Hippocampal formation (tissue), 2 donors: ENCODE measurements at regions not wholly inside any gene's neighbourhood (a gene's known extent, or its start where the extent isn't known, plus 50 kb on each side); places are given as distances from the start of the nearest gene placed in this dataset.
"Not testable (repeated sequence)": the region's sequence is repeated elsewhere in the genome, so short reads cannot be mapped to it uniquely, and the experiment has no call there.

Source experiments
- DNase-seq, 2 donors: peaks; one replicate each; lab custom pipeline; 2025; lab: John Stamatoyannopoulos, UW

DNA sequence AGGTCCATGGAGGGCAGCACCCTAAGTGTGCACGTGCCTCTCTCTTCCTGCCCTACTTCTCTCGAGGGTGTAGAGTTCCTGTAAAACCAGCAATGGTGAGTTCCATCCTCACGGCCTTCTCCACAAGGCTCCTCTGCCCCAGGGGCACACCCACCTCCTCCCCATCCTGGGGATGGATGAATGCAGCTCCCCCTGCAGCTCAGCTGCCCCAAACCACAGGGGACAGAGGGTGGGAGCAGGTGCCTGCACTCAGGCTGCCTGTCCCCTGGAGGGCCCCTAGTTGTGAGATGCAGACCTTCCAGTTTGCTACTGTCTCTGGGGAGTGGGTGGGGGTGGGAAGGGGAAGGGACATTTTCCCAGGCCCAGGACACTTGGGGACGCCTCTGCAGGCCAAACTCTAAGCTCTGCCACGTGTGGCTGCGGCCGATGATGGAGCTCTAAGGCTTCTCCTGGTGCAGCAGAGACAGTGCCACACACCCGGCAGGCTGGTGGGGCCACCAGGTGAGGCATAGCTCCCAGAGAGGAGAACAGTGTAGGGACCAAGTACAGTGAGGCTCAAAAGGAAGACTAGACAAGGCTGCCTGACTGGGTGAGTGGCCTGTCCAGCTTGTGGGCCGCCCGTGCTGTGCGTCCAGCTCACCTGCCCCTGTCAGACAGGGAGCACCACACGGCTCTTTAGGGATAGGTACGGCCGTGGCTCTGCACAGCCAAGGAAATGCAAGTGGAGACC lies 540.9 kb downstream of the TBC1D22A start:
- no peak for DNase-seq

DNA sequence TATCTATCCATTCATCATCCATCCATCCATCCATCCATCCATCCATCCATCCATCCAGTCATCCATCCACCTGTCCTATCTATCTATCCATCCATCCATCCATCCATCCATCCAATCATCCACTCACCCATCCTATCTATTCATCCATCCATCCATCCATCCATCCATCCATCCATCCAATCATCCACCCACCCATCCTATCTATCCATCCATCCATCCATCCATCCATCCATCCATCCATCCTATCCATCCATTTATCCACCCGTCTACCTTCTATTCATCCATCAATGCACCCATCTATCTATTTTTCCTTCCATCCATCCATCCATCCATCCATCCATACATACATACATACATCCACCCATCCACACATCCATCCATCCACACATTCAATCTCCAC lies 540.1 kb downstream of the TBC1D22A start:
- not testable (repeated sequence) for DNase-seq

DNA sequence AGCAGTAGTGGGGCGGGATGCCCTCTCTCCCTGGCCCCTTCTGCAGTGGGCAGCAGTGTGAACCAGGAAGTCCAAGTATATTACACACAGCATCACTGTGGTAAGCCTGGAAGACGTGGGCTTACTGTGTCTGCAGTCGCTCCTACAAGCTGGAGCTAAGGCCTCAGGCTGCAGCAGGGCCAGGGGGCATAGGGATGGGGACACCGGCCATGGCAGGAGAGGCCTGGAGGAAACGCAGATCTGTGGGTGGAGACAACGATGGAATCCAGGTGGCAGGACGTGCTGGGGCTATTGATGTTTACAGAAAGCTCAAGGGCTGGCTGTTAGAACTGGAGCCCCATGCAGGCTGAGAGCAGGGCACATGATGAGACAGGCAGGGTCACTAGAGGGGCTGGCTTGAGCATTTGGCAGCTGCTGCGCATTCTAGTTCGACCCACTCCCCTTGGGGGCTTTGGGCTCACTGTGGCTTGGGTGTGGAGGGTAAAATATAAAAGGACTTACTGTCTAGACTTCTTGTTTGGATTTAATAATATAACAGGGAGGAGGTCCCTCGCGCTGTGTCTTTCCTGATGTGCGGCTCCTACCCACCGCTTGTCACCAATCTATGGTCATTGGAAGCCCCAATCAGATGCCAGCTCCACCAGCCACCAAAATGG lies 539.5 kb downstream of the TBC1D22A start:
- no peak for DNase-seq

DNA sequence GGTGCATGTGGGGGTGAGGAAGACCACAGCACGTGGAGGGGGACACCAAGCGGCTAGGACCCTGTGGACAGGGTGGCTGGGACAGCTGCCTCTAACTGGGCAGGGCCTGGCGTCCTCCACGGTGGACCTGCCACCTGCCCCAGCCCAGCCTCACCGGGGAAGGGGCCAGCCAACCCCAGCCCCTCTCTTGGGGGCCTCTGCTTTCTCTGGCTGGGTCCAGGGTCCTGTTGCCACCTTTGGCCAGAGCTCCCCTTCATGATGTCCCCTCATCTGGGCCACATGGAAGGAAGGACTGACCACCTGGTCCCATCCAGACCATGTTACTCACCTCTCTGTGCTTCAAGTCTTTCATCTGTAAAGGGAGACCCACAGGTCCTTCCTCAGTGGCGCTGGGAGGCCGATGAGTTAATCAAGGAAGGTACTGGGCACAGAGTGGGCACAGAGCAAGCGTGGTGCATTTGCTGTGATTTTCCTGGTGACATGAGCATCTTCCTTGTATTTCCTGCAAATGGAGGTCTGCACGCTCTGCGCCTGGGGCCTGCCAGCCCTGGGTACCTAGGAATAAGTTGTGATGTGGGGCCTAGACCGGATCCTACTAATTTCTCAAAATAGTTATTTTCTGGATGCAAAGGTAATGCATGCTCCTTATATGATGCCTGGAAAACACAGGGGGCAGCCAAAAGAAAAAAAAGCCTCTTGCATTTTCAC lies 538.4 kb downstream of the TBC1D22A start:
- DNase-seq: no peak

DNA sequence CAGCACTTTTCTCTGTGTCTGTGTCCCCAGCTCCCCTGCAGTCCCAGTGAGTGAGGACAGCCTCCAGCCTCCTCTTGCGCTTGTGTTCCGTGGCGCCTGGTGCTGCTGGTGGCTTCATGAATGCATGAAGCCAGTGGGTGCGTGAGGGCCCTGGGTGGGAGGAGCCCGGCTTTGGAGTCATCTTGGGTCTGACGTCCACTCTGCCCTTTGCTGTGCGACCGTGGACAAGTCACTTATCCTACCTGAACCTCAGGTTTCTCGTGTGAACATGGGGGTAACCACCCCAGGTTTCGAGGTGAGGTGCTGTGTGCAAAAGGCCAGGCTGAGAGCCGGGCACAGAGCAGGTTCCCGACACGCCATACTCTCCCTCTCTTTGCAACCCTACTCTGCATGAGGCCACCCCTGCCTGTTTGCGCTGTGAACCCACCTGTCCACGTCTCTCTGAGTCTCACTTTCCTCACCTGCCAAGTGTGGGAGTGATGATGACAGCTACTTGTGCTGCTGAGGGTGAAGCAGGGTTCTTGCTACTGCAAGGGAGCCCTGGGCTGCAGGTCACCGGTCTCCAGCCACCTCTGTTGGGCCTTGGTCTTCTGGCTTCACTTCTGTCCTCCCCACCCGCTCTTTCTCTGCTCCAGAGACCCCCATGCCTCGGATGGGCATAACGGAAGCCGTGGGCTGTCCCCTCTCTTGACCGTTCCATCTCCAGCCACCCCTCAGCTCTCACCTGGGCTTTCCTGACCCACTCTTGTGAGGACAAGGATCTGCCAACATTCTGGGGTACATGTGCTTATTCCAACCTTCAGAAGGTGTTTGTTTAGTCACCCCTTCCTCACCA lies 537.6 kb downstream of the TBC1D22A start:
- no peak for DNase-seq

DNA sequence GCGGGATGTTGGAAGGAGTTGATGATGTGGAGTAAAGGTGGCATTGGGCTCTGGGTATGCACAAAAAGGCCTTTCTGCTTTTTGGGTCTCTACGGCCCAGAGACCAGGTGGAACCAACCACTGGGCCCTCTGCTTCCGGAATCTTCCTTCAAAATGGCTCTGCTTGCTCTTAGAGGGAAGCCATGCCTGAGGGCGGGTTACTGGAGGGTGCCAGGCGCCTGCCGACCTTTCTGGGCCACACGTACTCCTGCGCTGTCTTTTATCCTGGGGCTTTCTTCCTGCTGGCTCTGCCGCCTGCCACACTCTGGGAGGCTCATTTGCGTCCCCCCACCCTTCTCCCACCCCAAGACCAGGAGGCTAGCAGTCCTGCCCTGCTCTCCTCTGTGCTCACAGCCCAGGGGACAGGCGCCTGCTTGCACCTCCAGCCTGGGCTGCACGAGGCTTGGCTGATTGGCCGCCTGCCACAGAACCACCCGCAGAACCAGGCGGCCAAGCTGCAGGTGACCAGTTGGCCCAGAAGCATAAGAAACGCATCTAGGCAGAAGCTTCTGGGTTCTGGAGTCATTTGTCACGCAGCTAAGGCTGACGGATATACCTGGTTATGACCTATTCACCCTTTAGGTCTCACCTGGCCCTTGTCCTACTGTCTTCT lies 536.9 kb downstream of the TBC1D22A start:
- no peak for DNase-seq

DNA sequence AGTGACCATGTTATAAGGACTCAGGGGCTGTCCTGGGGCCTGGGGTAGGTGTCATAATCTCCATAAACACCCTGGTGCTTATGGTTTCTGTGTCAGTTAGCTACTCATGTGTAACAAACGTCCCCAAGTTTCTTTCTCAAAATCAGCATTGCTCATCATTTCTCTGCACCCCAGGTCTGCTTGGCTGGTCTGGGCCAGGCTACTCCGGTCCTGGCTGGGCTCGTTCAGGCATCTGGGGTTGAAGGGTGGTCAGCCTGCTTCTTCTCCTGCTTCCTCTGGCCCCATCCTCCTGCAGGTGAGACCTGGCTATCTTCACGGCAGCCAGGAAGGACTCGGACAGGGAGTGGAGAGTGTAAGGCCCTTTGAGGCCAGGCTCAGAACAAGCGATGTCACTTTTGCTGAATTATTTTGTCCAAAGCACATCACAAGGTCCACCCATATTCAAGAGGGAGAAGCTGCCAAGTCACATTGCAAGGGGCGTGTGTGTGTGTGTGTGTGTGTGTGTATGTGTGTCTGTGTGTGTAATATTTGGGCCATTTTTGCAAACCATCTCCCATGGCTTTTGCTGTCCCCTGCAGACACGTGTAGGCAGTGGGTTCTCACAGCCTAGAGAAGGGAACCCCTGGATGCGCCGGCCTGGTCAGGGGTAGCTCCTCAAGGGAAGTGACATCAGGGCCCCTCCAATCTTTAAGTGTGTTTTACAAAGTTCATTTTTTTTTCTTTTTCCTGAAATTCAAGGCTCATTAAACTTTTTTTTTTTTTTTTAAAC lies 535.8 kb downstream of the TBC1D22A start:
- DNase-seq: no peak

DNA sequence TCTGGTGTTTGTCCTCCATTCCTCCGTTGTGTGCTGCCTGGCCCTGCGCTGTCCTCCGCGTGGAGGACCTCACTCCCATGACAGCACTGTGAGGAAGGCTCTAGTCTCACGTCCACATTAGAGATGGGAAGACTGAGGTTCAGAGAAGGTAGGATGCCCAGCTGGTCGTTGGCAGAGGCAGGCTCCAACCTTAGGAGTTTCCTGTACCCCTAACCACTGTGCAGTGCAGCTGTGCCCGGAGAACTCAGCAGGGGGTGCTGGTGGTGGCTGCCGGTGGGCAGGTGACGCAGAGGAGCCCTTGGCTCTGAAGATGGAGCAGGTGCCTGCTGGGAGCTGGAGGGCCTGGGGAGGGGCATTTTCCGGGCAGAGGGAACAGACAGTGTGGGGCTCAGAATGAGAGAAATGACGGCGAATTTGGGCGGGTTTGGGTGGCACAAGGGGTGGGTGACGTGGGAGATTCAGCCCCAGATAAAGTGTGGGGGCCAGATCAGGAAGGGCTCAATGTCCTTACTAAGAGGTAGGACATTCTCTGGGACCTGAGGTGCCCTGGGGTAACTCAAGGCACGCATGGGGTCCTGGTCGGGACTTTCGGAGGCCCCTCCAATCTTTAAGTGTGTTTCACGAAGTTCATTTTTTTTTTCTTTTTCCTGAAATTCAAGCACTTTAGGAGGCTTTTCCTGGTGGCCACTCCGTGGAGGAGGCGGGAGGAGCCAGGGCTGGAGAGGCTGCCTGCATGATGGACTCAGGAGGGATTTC lies 535.0 kb downstream of the TBC1D22A start:
- no peak for DNase-seq

DNA sequence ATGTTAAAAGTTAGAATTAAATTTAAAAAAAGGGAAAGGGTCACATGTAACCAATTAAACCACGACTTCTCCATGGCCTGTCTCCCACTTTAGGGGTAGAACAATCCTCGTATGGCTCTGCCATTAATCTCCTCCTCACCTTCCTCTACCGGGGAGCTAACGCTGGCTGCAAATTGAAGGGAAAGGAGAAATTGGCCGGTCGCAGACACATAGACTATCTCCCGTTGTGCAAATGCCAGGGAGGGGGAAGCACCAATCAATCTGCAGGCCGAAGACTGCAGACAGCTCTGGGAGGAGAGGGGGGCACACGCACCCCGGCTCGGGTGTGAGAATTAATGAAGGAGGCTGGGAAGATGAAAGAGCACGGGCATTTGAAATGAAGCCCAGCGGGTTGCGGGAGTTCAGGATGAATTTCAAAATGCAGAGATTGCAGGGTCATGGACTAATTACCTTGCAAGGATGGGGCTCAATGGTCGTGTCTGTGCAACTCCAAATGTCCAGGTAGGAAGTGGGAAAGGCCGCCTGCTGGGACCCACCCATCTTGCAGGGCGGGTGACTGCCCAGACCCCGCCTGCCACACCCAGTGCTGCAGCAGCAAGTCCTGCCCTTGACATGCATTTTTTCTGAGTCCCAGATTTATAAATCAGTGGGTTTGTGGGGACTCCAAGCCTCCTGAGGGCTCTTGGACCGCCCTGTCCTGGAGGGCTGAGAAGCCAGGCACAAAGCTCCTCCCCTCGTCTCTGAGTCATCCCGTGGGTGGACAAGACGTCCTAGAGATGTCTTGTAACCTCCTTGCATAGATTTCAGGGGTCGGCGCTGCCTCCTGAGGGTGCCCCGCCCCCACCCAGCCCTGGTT lies 534.2 kb downstream of the TBC1D22A start:
- no peak for DNase-seq

DNA sequence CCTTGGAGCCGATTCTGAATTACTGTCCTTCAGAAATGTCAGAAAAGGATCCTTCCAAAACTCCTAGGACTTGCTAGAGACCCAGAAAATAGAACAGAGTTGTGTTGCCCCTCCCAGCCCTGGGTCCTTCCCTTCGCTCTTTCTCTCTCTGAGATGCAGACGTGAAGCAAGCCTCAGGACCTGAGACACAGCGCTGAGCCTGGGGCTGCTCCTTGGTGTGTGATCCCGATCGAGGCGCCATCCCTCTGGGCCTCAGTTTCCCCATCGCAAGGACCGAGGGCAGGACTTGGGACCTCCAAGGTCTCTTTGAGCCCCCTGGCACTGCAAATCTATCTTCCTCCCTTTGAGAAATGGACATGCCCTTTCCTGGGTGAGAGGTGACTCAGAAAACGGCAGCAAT lies 533.5 kb downstream of the TBC1D22A start:
- DNase-seq: no peak

DNA sequence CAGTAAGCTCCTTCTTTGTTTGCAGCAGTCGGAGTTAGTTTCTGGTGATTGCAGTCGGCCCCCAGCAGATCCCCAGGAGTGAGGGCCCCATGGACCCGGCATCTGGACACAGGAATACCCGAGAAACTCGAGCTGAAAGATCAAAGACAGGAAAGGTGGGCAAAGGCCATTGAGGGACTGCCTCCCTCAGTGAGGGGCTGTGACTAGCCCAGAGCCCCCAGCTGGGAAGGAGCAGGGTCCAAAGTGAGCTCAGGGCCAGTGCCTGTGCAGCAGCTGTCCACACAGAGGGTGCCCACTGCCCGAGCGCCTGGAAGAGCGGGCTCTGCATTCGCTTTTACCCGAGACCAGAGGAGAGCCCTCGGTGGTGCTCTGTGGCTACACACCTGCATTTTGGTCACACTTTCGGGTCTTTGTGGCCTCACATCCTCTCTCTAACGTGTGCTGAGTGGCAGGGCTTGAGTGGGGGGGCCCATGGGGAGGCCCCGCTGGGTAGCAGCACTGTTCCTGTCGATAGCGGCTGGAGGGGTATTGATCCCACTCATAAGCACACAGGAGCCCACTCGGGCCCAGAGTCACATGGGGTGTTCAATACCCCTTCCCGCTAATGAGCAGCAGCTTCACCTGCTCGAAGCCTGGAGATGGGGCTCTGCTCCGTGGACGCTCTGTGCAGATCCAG lies 532.9 kb downstream of the TBC1D22A start:
- no peak for DNase-seq

DNA sequence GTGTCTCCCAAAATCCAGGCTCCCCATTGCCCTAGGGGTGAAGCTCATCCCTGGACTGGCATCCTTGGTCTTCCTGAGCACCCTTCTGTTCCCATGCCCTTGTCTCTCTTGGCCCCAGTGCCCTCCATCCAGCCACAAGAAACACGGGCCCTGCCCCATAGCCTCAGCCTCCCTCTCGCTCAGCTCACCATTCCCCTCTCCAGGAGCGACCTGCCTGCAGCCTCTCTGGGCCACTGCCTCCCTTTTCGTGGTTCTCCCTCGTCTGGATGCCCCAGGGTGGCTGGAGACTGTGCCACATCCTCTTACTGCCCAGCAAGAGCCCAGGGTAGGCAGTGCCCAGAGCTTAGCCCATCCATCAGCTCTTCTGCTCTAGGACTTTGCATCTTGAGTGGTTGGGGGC lies 532.1 kb downstream of the TBC1D22A start:
- DNase-seq: no peak

DNA sequence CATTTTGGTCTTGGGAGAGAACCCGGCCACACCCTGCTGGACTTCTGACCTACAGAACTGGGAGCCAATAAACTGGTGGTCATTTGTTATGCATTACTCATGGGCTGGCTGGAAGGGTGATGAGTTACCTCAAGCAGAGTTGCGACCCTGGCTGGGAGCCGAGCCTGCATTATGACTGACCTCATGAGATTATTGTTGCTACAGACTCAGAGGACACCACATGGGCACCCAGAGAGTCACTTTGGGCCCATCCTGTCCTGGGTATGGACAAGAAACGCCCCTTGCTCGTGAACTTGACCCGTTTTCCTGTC lies 531.7 kb downstream of the TBC1D22A start:
- DNase-seq: no peak

DNA sequence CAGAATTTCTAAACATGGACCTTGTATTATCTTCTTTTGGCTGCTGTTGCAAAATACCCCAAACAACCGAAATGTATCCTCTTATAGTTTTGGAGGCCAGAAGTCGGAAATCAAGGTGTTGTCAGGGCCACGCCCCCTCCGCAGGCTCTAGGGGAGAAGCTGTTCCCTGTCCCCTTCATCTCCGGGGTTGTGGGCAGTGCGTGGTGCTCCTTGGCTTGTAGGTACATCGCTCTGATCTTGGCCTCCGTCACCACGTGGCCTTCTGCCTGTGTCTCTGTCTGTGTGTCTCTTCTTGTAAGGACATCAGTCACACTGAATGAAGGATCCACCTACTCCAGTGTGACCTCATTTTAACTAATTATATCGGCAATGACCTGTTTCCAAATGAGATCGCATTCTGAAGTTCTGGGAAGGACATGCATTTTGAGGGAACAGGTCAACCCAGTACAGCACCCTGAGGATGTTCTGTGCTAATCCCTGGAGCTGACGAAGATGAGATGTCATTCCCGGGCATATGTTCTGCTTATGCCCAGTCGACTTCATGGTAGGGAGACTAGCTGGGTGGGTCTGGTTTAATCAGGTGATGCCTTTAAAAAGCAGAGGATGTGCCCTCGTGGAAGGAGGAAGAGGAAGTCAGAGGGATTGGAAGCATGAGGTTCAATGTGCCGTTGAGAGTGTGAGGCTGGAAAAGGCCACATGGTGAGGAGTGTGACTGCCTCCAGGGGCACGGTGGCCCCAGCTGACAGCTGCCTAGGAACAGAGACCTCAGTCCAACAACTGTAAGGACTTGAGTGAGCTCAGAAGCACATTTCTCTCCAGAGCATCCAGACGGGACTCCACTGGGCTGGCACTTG lies 531.1 kb downstream of the TBC1D22A start:
- no peak for DNase-seq

DNA sequence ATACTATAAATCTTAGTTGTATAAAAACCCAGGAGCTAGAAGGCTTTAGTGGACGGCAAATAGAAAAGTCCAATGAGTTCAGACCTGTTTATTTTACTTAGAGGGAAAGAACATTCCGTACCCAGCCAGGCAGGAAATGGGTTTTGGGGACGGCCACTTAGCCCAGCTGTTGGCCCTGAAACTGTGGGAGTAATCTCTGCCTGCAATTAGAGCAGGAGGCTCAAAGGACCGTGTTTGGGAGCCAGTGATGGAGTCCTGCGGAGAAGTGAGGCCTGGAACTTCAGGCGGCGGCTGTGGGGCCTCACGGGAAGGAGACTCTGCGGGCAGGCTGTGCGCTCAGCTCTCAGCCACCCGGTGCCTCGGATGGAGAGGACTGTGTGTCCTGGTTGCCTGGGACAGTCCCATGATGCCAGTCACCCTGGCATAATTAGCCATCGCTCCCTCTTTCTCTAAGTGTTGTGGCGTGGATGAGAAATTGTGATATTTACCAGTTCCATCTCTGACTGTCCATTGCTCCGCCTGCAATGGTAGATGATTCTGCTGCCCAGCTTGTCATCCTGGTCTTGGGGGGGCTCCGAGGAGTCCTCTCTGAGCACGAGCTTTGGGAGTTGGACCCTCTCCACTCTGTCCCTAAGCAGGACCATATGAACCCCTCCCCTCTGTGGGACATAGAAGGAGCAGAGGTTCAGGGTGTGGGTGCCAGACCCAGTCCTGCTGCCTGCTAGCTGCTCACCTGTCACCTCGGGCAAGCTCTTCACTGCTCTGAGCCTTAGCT lies 530.3 kb downstream of the TBC1D22A start:
- DNase-seq: no peak

DNA sequence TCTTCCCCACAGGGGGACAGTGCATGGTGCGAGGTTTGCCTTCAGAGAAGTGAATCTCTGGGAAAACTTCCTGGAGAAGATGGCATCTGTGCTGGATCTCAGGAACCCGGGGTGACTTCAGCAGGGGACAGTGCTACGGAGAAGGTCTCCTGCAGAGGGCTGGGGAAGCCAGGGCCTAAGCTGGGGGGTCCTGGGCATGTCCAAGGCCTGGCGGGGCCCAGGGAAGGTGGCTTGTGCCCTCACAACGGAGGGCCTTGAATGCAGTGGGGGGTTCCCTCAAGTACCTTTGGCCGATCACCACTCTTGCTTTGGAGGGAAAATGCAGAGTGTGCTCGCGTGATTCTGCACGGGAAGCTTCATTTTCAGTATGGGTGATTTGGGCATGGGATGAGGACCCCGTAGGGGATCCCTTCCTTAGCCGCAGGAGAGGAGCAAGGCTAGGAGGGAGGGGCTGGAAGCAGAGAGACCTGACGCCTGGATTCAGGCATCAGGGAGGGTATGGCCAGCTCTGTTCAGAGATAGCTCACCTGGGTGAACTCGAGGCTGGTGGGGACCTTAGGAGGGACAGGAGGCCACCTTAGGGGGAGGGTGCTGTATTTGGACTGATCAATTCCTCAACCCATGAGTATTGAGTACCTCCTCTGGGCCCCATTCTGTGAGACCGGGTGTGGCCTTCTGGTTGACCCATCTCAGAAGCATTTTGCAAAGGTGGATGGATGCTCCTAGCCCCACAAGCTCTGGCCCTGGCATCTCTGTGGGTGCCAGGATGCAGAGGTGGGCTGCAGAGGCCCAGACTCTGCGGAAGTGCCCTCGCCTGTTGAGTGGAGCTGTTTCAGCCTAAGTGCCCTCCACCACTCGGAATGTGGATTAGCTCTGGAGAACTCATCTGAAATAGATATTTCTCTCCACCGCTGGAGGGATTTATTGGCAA lies 529.4 kb downstream of the TBC1D22A start:
- no peak for DNase-seq
